Astrocyte (in vitro differentiated cells and primary cell): ENCODE measurements at regions not wholly inside any gene's neighbourhood (a gene's known extent, or its start where the extent isn't known, plus 50 kb on each side); places are given as distances from the start of the nearest gene placed in this dataset.
"Not testable (repeated sequence)": the region's sequence is repeated elsewhere in the genome, so short reads cannot be mapped to it uniquely, and the experiment has no call there.

Source experiments
- DNase-seq: peaks from one replicate; pipeline ENCODE4 v3.0.0-alpha.2; 2010; ENCODE audit warnings: low read depth
- FAIRE-seq: peaks from 2 replicates; lab custom pipeline; 2011; peaks lifted over from hg19 to GRCh38; lab: Jason Lieb, UNC
- H2AFZ ChIP-seq: 2 replicates; pipeline ENCODE4 v1.6.0; 2012; ENCODE audit warnings: low read depth, low read length, inconsistent platforms
- H3K27ac ChIP-seq: 2 replicates; pipeline ENCODE4 v1.5.1; 2011; ENCODE audit warnings: low read depth, low read length, inconsistent platforms
- H3K27me3 ChIP-seq: 2 replicates; pipeline ENCODE4 v1.6.0; 2011; ENCODE audit warnings: low read length, inconsistent platforms; ENCODE audit not compliant: insufficient read depth
- H3K36me3 ChIP-seq: 2 replicates; pipeline ENCODE4 v1.5.1; 2011; ENCODE audit warnings: low read length, inconsistent platforms; ENCODE audit not compliant: insufficient read depth
- H3K4me1 ChIP-seq: 2 replicates; pipeline ENCODE4 v1.5.1; 2011; ENCODE audit warnings: low read length, inconsistent platforms; ENCODE audit not compliant: insufficient read depth
- H3K4me2 ChIP-seq: 2 replicates; pipeline ENCODE4 v1.6.0; 2012; ENCODE audit warnings: low read length, inconsistent platforms
- H3K4me3 ChIP-seq: 2 replicates; pipeline ENCODE4 v1.5.1; 2011; ENCODE audit warnings: low read depth, mild to moderate bottlenecking, low read length, inconsistent platforms; ENCODE audit not compliant: insufficient read depth
- H3K79me2 ChIP-seq: 2 replicates; pipeline ENCODE4 v1.6.0; 2012; ENCODE audit warnings: mild to moderate bottlenecking, low read length, inconsistent platforms; ENCODE audit not compliant: insufficient read depth
- H3K9ac ChIP-seq: 2 replicates; pipeline ENCODE4 v1.6.0; 2012; ENCODE audit warnings: mild to moderate bottlenecking, low read length, inconsistent platforms
- H3K9me3 ChIP-seq: 2 replicates; pipeline ENCODE4 v1.5.1; 2012; ENCODE audit warnings: low read depth, mild to moderate bottlenecking, low read length, inconsistent platforms; ENCODE audit not compliant: insufficient read depth
- H4K20me1 ChIP-seq: 2 replicates; pipeline ENCODE4 v1.6.0; 2012; ENCODE audit warnings: low read length, inconsistent platforms; ENCODE audit not compliant: insufficient read depth
- H3K27ac Mint-ChIP-seq: one replicate; pipeline ENCODE4 v1.8.0; 2021; ENCODE audit warnings: mild to moderate bottlenecking, mixed read lengths; ENCODE audit not compliant: unreplicated experiment
- H3K27me3 Mint-ChIP-seq: one replicate; pipeline ENCODE4 v1.8.0; 2021; ENCODE audit warnings: low read depth, mixed read lengths; ENCODE audit not compliant: unreplicated experiment
- H3K36me3 Mint-ChIP-seq: one replicate; pipeline ENCODE4 v1.8.0; 2021; ENCODE audit warnings: low read depth, mixed read lengths; ENCODE audit not compliant: unreplicated experiment
- H3K4me1 Mint-ChIP-seq: one replicate; pipeline ENCODE4 v1.8.0; 2021; ENCODE audit warnings: low read depth, mixed read lengths; ENCODE audit not compliant: unreplicated experiment
- H3K4me3 Mint-ChIP-seq: one replicate; pipeline ENCODE4 v1.8.0; 2021; ENCODE audit warnings: mild to moderate bottlenecking, moderate library complexity, mixed read lengths; ENCODE audit not compliant: unreplicated experiment
- H3K9me3 Mint-ChIP-seq: one replicate; pipeline ENCODE4 v1.8.0; 2021; ENCODE audit warnings: mild to moderate bottlenecking, mixed read lengths; ENCODE audit not compliant: unreplicated experiment
- CTCF ChIP-seq: IDR thresholded peaks from 2 replicates; pipeline ENCODE4 v1.5.1; 2011; ENCODE audit warnings: low read depth, mild to moderate bottlenecking, inconsistent platforms, low read length, moderate library complexity; ENCODE audit not compliant: insufficient read depth
- EZH2 ChIP-seq: IDR thresholded peaks from 2 replicates; pipeline ENCODE4 v1.6.1; 2012; ENCODE audit warnings: mild to moderate bottlenecking, low read length, inconsistent platforms; ENCODE audit not compliant: insufficient read depth

GRCh38 chr4:33940281-33940680 is 2304.0 kb downstream of the ARAP2 start:
- Mint-ChIP-seq H3K9me3 (no peaks in the 10 kb centered on the region), H3K4me1 (no peaks in the 10 kb centered on the region), H3K27me3 (no peaks in the 10 kb centered on the region), H3K36me3 (no peaks in the 10 kb centered on the region), H3K4me3 (no peak overlapping the region), H3K27ac (no peak overlapping the region)
- Histone ChIP-seq H4K20me1 (no peaks in the 10 kb centered on the region), H3K36me3 (no peaks in the 10 kb centered on the region), H3K4me1 (no peaks in the 10 kb centered on the region), H3K27me3 (no peaks in the 10 kb centered on the region), H3K79me2 (no peaks in the 10 kb centered on the region), H3K4me3 (no peak overlapping the region), H2AFZ (no peak overlapping the region), H3K9me3 (no peaks in the 10 kb centered on the region), H3K4me2 (no peak overlapping the region), H3K27ac (no peak overlapping the region), H3K9ac (no peak overlapping the region)
- DNase-seq (no peak), FAIRE-seq (no peak)
- TF ChIP-seq CTCF (no peak), EZH2 (no peak)

DNA sequence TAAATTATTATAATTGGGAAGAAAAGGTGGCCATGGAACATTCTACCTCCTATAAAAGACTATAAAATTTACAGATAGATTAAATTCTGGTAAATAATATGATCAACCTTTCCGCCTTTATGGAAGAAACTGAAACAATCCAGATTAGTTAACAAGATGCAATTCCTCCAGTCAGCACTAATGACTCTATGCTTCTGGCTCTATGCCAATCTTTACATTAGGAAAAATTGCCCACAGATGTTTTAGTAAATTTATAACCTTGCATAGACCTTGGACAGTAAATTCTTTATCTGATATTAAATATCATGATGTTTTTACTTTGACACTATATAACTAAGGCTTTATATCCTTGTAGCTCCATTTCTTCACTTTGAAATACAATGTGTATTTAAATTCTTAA is 2302.5 kb downstream of the ARAP2 start:
- TF ChIP-seq CTCF (no peak), EZH2 (no peak)
- Mint-ChIP-seq H3K27ac (no peak overlapping the region), H3K4me1 (no peaks in the 10 kb centered on the region), H3K9me3 (no peaks in the 10 kb centered on the region), H3K36me3 (no peaks in the 10 kb centered on the region), H3K27me3 (no peaks in the 10 kb centered on the region), H3K4me3 (no peak overlapping the region)
- Histone ChIP-seq H3K79me2 (no peaks in the 10 kb centered on the region), H3K27ac (no peak overlapping the region), H3K4me3 (no peak overlapping the region), H3K4me1 (no peaks in the 10 kb centered on the region), H3K27me3 (no peaks in the 10 kb centered on the region), H3K36me3 (no peaks in the 10 kb centered on the region), H2AFZ (no peak overlapping the region), H3K4me2 (no peak overlapping the region), H3K9me3 (no peaks in the 10 kb centered on the region), H3K9ac (no peak overlapping the region), H4K20me1 (no peaks in the 10 kb centered on the region)
- no peak for DNase-seq
- FAIRE-seq: no peak

DNA sequence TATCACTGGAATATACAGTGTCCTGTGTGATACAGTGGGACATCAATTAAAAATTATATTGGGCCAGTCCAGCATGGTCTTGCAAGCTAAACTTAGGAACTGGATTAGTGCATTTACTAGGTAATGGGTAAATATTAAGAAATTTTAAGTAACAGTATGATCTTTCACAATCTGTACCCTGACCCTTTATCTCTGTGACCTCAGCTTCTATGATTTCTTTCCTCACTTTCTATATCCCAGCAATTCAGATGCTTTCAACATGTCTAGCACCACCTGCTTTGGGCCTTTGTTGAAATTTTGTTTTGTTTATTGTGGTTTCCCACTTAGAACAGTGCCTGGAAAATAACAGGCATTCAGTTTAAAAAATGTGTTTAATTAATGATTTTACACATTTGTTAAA is 2295.4 kb downstream of the ARAP2 start:
- Histone ChIP-seq H4K20me1 (no peaks in the 10 kb centered on the region), H3K36me3 (no peaks in the 10 kb centered on the region), H2AFZ (no peak overlapping the region), H3K9ac (no peak overlapping the region), H3K79me2 (no peaks in the 10 kb centered on the region), H3K4me3 (no peak overlapping the region), H3K27ac (no peak overlapping the region), H3K4me2 (no peak overlapping the region), H3K9me3 (no peaks in the 10 kb centered on the region), H3K4me1 (no peaks in the 10 kb centered on the region), H3K27me3 (no peaks in the 10 kb centered on the region)
- H3K27ac Mint-ChIP-seq: no peak overlapping the region
- no peaks in the 10 kb centered on the region for H3K9me3 Mint-ChIP-seq
- TF ChIP-seq EZH2 (no peak), CTCF (no peak)
- FAIRE-seq (no peak), DNase-seq (no peak)
- H3K4me3 Mint-ChIP-seq: no peak overlapping the region
- no peaks in the 10 kb centered on the region for H3K4me1 Mint-ChIP-seq
- no peaks in the 10 kb centered on the region for H3K27me3 Mint-ChIP-seq
- no peaks in the 10 kb centered on the region for H3K36me3 Mint-ChIP-seq

DNA sequence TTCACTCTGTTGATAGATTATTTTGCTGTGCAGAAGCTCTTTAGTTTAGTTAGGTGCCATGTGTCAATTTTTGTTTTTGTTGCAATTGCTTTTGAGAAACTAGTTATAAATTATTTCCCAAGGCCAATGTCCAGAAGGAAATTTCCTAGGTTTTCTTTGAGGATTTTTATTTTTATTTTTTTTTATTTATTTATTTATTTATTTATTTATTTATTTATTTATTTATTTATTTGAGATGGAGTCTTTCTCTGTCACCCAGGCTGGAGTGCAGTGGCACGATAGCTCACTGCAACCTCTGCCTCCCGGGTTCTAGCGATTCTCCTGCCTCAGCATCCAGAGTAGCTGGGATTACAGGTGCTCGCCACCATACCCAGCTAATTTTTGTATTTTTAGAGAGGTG is 2290.5 kb downstream of the ARAP2 start:
- not testable (repeated sequence) for H3K27me3 ChIP-seq, H3K36me3 Mint-ChIP-seq, H3K9me3 Mint-ChIP-seq, H3K27ac ChIP-seq, FAIRE-seq, H3K4me2 ChIP-seq, H3K4me3 ChIP-seq, H4K20me1 ChIP-seq, H3K9ac ChIP-seq, H3K4me3 Mint-ChIP-seq, H3K9me3 ChIP-seq, H3K4me1 ChIP-seq, H3K79me2 ChIP-seq, DNase-seq, H3K36me3 ChIP-seq, H3K4me1 Mint-ChIP-seq, H2AFZ ChIP-seq, H3K27ac Mint-ChIP-seq, H3K27me3 Mint-ChIP-seq
